ENCODE measurements at regions not wholly inside any gene's neighbourhood (a gene's known extent, or its start where the extent isn't known, plus 50 kb on each side); places are given as distances from the start of the nearest gene placed in this dataset.

- no peak for DNase-seq (ENCODE audit: low read depth in 2 of 2)
Observed at GRCh38 chr3:59698091-59698490, 648.3 kb upstream of the CFAP20DC start.

GRCh38 chr3:59696783-59697182, 647.0 kb upstream of the CFAP20DC start:
- no peak for DNase-seq (ENCODE audit: low read depth in 2 of 2)

- DNase-seq (ENCODE audit: low read depth in 2 of 2) = no peak
Observed at GRCh38 chr3:59695860-59696259, 646.0 kb upstream of the CFAP20DC start.

- DNase-seq (ENCODE audit: low read depth in 2 of 2) = no peak
Observed at GRCh38 chr3:59692117-59692516, 642.3 kb upstream of the CFAP20DC start.

- no peak for DNase-seq (ENCODE audit: low read depth in 2 of 2)
Observed at GRCh38 chr3:59690886-59691285, 641.1 kb upstream of the CFAP20DC start.

- DNase-seq (ENCODE audit: low read depth in 2 of 2) = no peak
Observed at GRCh38 chr3:59688636-59689035, 638.8 kb upstream of the CFAP20DC start.

- no peak for DNase-seq (ENCODE audit: low read depth in 2 of 2)
Observed at GRCh38 chr3:59685432-59685831, 635.6 kb upstream of the CFAP20DC start.

- no peak for DNase-seq (ENCODE audit: low read depth in 2 of 2)
Observed at GRCh38 chr3:59684766-59685165, 634.9 kb upstream of the CFAP20DC start.

GRCh38 chr3:59680919-59681318, 631.1 kb upstream of the CFAP20DC start:
- no peak for DNase-seq (ENCODE audit: low read depth in 2 of 2)

GRCh38 chr3:59677747-59678702, 628.2 kb upstream of the CFAP20DC start:
- DNase-seq (ENCODE audit: low read depth in 2 of 2) = no peak

- no peak for DNase-seq (ENCODE audit: low read depth in 2 of 2)
Observed at GRCh38 chr3:59675495-59675894, 625.7 kb upstream of the CFAP20DC start.

GRCh38 chr3:59663076-59663850, 613.4 kb upstream of the CFAP20DC start:
- no peak for DNase-seq (ENCODE audit: low read depth in 2 of 2)

- no peak for DNase-seq (ENCODE audit: low read depth in 2 of 2)
Observed at GRCh38 chr3:59660852-59661625, 611.2 kb upstream of the CFAP20DC start.

GRCh38 chr3:59660376-59660775, 610.6 kb upstream of the CFAP20DC start:
- no peak for DNase-seq (ENCODE audit: low read depth in 2 of 2)

GRCh38 chr3:59659755-59660154, 609.9 kb upstream of the CFAP20DC start:
- DNase-seq (ENCODE audit: low read depth in 2 of 2) = no peak

- DNase-seq (ENCODE audit: low read depth in 2 of 2) = no peak
Observed at GRCh38 chr3:59658866-59659265, 609.0 kb upstream of the CFAP20DC start.

GRCh38 chr3:59658274-59658673, 608.4 kb upstream of the CFAP20DC start:
- DNase-seq (ENCODE audit: low read depth in 2 of 2) = no peak

- DNase-seq (ENCODE audit: low read depth in 2 of 2) = no peak
Observed at GRCh38 chr3:59655418-59656015, 605.7 kb upstream of the CFAP20DC start.

GRCh38 chr3:59654480-59655417, 604.9 kb upstream of the CFAP20DC start:
- no peak for DNase-seq (ENCODE audit: low read depth in 2 of 2)

GRCh38 chr3:59654123-59654479, 604.3 kb upstream of the CFAP20DC start:
- no peak for DNase-seq (ENCODE audit: low read depth in 2 of 2)

All from stimulated activated CD8-positive, alpha-beta memory T cell treated with anti-CD3 and anti-CD28 coated beads, Interleukin-7, amount 100 ng/mL, for 1 hour (primary cell).